ENCODE measurements at regions not wholly inside any gene's neighbourhood (a gene's known extent, or its start where the extent isn't known, plus 50 kb on each side); places are given as distances from the start of the nearest gene placed in this dataset.

DNA sequence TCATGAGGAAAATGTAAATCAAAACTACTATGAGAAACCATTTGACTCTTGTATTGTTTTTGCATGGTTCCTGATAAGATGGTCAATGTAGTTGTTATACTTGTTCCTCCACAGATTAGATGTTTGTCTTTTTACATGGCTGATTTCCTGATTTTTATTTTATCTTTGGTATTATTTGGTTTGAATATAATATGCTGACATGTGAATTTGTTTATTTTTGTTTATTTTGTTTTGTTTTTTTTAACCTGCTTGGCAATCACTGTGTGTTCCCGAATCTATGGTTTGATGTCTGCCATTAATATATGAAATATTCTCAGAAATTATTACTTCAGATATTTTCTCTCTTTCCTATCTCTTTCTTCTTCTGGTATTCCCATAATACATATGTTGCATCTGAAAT lies 899.5 kb upstream of the ADGRB3 start:
- TF ChIP-seq EZH2phosphoT487 (IDR thresholded peaks at IDR 0.05; ENCODE audit: low read depth, severe bottlenecking, unreplicated experiment) (no peak), EZH2 (IDR thresholded peaks at IDR 0.05; ENCODE audit: borderline replicate concordance) (no peak), CTCF (IDR thresholded peaks at IDR 0.05; ENCODE audit: poor library complexity) (no peak)
- H3K9me2 ChIP-seq (replicated peaks; ENCODE audit: insufficient read depth), result no peaks in the 10 kb centered on the region
- no peaks in the 10 kb centered on the region for H3K36me3 ChIP-seq (replicated peaks; ENCODE audit: insufficient read depth, low read depth)
- no peaks in the 10 kb centered on the region for H3K79me2 ChIP-seq
- no peaks in the 10 kb centered on the region for H3K4me1 ChIP-seq (ENCODE audit: insufficient read depth)
- no peak overlapping the region for H2AFZ ChIP-seq
- H3K9me3 ChIP-seq (ENCODE audit: low read depth), result no peaks in the 10 kb centered on the region
- DNase-seq (ENCODE audit: low spot score), result no peak
- no peak overlapping the region for H3K4me3 ChIP-seq
- no peak overlapping the region for H3K27ac ChIP-seq
- 100% methylated on average over 1 of the region's 1 CpG for WGBS (ENCODE audit: low lambda C conversion rate, missing lambda C conversion rate)
- no peak overlapping the region for H3K4me2 ChIP-seq
- no peaks in the 10 kb centered on the region for H3K27me3 ChIP-seq
- no peaks in the 10 kb centered on the region for H4K20me1 ChIP-seq (ENCODE audit: insufficient read depth, poor library complexity, severe bottlenecking)

DNA sequence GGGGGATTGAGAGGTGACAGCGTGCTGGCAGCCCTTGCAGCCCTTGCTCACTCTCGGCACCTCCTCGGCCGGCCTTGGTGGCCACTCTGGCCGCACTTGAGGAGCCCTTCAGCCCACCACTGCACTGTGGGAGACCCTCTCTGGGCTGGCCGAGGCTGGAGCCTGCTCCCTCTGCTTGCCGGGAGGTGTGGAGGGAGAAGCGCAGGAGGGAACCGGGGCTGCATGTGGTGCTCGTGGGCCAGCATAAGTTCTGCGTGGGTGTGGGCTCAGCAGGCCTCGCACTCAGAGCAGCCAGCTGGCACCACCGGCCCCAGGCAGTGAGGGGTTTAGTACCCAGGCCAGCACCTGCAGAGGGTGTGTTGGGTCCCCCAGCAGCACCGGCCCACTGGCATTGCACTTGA lies 912.2 kb upstream of the ADGRB3 start:
- Histone ChIP-seq H3K9me3 (ENCODE audit: low read depth) (no peaks in the 10 kb centered on the region), H3K27me3 (no peaks in the 10 kb centered on the region), H4K20me1 (ENCODE audit: insufficient read depth, poor library complexity, severe bottlenecking) (no peaks in the 10 kb centered on the region), H3K4me1 (ENCODE audit: insufficient read depth) (no peaks in the 10 kb centered on the region), H3K9me2 (replicated peaks; ENCODE audit: insufficient read depth) (no peaks in the 10 kb centered on the region), H3K27ac (no peak overlapping the region), H2AFZ (no peak overlapping the region), H3K4me3 (no peak overlapping the region), H3K79me2 (no peaks in the 10 kb centered on the region), H3K36me3 (replicated peaks; ENCODE audit: insufficient read depth, low read depth) (no peaks in the 10 kb centered on the region), H3K4me2 (no peak overlapping the region)
- no peak for DNase-seq (ENCODE audit: low spot score)
- WGBS (ENCODE audit: low lambda C conversion rate, missing lambda C conversion rate), result 87% methylated on average over 14 of the region's 14 CpGs
- no peak for TF ChIP-seq EZH2 (IDR thresholded peaks at IDR 0.05; ENCODE audit: borderline replicate concordance)
- no peak for TF ChIP-seq EZH2phosphoT487 (IDR thresholded peaks at IDR 0.05; ENCODE audit: low read depth, severe bottlenecking, unreplicated experiment)
- TF ChIP-seq CTCF (IDR thresholded peaks at IDR 0.05; ENCODE audit: poor library complexity), result no peak

DNA sequence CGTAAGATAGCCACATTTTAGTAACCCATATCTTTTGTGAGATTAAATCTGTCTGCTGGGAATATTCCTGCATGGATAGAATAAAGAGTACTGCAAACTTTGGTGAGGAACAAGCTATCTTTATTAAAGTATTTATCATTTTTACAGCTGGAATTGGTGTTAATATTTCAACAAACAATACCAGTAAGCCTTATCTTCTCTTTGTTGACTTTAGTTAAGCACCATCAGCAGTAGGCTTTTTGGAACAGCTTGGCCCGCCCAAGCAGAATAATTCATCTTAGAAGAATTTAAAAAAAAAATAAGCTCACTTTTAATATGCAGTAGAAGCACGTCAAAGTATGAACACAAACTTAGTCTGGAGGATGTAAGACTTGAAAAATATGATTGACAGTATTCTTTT lies 917.8 kb upstream of the ADGRB3 start:
- WGBS (ENCODE audit: low lambda C conversion rate, missing lambda C conversion rate), result 46% methylated on average over 3 of the region's 3 CpGs

More for the DNA sequence above, 917.8 kb upstream of the ADGRB3 start:
- H3K79me2 ChIP-seq, result no peaks in the 10 kb centered on the region
- no peaks in the 10 kb centered on the region for H3K4me1 ChIP-seq (ENCODE audit: insufficient read depth)
- TF ChIP-seq CTCF (IDR thresholded peaks at IDR 0.05; ENCODE audit: poor library complexity) (no peak), EZH2phosphoT487 (IDR thresholded peaks at IDR 0.05; ENCODE audit: low read depth, severe bottlenecking, unreplicated experiment) (no peak), EZH2 (IDR thresholded peaks at IDR 0.05; ENCODE audit: borderline replicate concordance) (no peak)
- H2AFZ ChIP-seq, result no peak overlapping the region
- H3K9me3 ChIP-seq (ENCODE audit: low read depth), result no peaks in the 10 kb centered on the region
- no peak overlapping the region for H3K4me3 ChIP-seq
- no peaks in the 10 kb centered on the region for H3K9me2 ChIP-seq (replicated peaks; ENCODE audit: insufficient read depth)
- no peaks in the 10 kb centered on the region for H3K36me3 ChIP-seq (replicated peaks; ENCODE audit: insufficient read depth, low read depth)
- no peaks in the 10 kb centered on the region for H3K27me3 ChIP-seq
- H3K27ac ChIP-seq, result no peak overlapping the region
- H4K20me1 ChIP-seq (ENCODE audit: insufficient read depth, poor library complexity, severe bottlenecking), result no peaks in the 10 kb centered on the region
- DNase-seq (ENCODE audit: low spot score), result no peak
- H3K4me2 ChIP-seq, result no peak overlapping the region

All from hepatocyte (in vitro differentiated cells).